PC-3 (cell line): ENCODE measurements at regions not wholly inside any gene's neighbourhood (a gene's known extent, or its start where the extent isn't known, plus 50 kb on each side); places are given as distances from the start of the nearest gene placed in this dataset.

Experiments
- ATAC-seq: fragments of 200-7000 bp; cut with Tn5 transposase; 2 replicates; pipeline ENCODE4 v1.9.1; 2020; ENCODE audit warnings: mild to moderate bottlenecking, moderate library complexity
- BruUV-seq: library from RNA; stranded (reverse); fragments of 400-500 nt; replicated peaks from 2 replicates; lab custom pipeline; 2021; lab: Mats Ljungman, UMichigan
- CTCF ChIA-PET: fragments of 300-600 bp; sonication (Branson Sonifier 250); formaldehyde crosslinking; loops from one replicate; lab custom pipeline; 2022; ENCODE audit warnings: antibody characterized with exemption; lab: Charles Lee
- POLR2A ChIA-PET: fragments of 300-600 bp; sonication (Branson Sonifier 250); formaldehyde crosslinking; loops from one replicate; lab custom pipeline; 2022; ENCODE audit warnings: antibody characterized with exemption; ENCODE audit not compliant: unreplicated experiment; lab: Charles Lee
- DNase-seq: peaks from one replicate; pipeline ENCODE4 v3.0.0-alpha.2; 2015
- H2AFZ ChIP-seq: fragments of 300-600 bp; sonication (generic); 2 replicates; pipeline ENCODE4 v1.6.0; 2016; ENCODE audit warnings: antibody characterized with exemption, low read length
- H3F3A ChIP-seq: fragments of 300-600 bp; sonication (generic); one replicate; pipeline ENCODE4 v1.6.0; 2017; ENCODE audit warnings: antibody characterized with exemption, low read length, control low read depth, mild to moderate bottlenecking; ENCODE audit not compliant: unreplicated experiment
- H3K27ac ChIP-seq: fragments of 300-600 bp; sonication (generic); 2 replicates; pipeline ENCODE4 v1.5.1; 2016; ENCODE audit warnings: mild to moderate bottlenecking, low read length
- H3K27me3 ChIP-seq: fragments of 300-600 bp; sonication (generic); 2 replicates; pipeline ENCODE4 v1.6.1; 2016; ENCODE audit warnings: low read length, mixed read lengths
- H3K36me3 ChIP-seq: fragments of 300-600 bp; sonication (generic); 2 replicates; pipeline ENCODE4 v1.6.1; 2016; ENCODE audit warnings: low read depth, mixed run types, low read length, mixed read lengths
- H3K4me1 ChIP-seq: fragments of 300-600 bp; sonication (generic); 2 replicates; pipeline ENCODE4 v1.5.1; 2016; ENCODE audit warnings: low read length; ENCODE audit not compliant: insufficient read depth
- H3K4me2 ChIP-seq: fragments of 300-600 bp; sonication (generic); 2 replicates; pipeline ENCODE4 v1.6.0; 2016; ENCODE audit warnings: low read length
- H3K4me3 ChIP-seq: fragments of 300-600 bp; sonication (generic); 2 replicates; pipeline ENCODE4 v1.5.1; 2016; ENCODE audit warnings: mild to moderate bottlenecking, low read length, mixed read lengths
- H3K79me2 ChIP-seq: fragments of 300-600 bp; sonication (generic); 2 replicates; pipeline ENCODE4 v1.6.1; 2017; ENCODE audit warnings: low read length, mixed read lengths
- H3K9ac ChIP-seq: fragments of 300-600 bp; sonication (generic); 2 replicates; pipeline ENCODE4 v1.6.0; 2016; ENCODE audit warnings: mild to moderate bottlenecking, low read length
- H3K9me2 ChIP-seq: fragments of 300-600 bp; sonication (generic); replicated peaks from 2 replicates; pipeline ENCODE4 v1.6.1; 2016; ENCODE audit warnings: mixed run types, low read length, mixed read lengths
- H3K9me3 ChIP-seq: fragments of 300-600 bp; sonication (generic); 2 replicates; pipeline ENCODE4 v1.6.1; 2016; ENCODE audit warnings: low read length, mixed read lengths
- H4K20me1 ChIP-seq: fragments of 300-600 bp; sonication (generic); 2 replicates; pipeline ENCODE4 v1.6.1; 2016; ENCODE audit warnings: low read length, mixed read lengths
- EZH2 ChIP-seq: fragments of 300-600 bp; sonication (generic); IDR thresholded peaks from one replicate; pipeline ENCODE4 v1.6.1; 2017; ENCODE audit warnings: antibody characterized with exemption, mild to moderate bottlenecking, low read length; ENCODE audit not compliant: unreplicated experiment
- EZH2phosphoT487 ChIP-seq: fragments of 300-600 bp; sonication (generic); IDR thresholded peaks from 2 replicates; pipeline ENCODE4 v1.6.1; 2018; ENCODE audit warnings: mild to moderate bottlenecking, antibody characterized with exemption, low read length, borderline replicate concordance
- intact Hi-C: fragments of 100-400 bp; cut with micrococcal nuclease; formaldehyde crosslinking; loops from 2 replicates; pipeline ENCODE4 v1.9.0; 2023
- TF ChIP-seq, protein P1 (sequence below): fragments of 300-600 bp; sonication (generic); conservative IDR thresholded peaks from 2 replicates; pipeline ENCODE4 v1.5.1; 2017; ENCODE audit warnings: antibody characterized with exemption, low read depth, mild to moderate bottlenecking, low read length

DNA sequence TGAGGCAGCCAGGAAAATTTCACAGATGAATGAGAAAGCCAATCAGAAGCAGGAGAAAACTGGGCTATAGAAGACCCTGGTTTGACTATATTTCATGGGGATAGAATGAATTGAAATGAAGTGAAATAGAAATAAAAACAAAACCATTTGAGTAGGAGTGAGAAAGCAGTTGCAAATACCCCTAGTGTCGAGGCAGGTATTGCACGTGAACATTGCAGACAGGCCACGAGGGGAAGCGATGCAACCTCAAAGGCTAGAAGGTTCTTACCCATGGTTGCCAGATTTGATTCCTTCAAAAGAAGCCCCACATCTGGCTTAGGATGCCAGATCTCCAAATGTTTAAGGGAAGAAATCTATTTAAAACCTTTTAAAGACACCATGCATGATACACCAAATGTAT lies 648.9 kb downstream of the VRK1 start:
- H3K4me1 ChIP-seq = no peaks in the 10 kb centered on the region
- no peaks in the 10 kb centered on the region for H3K9me3 ChIP-seq
- H2AFZ ChIP-seq = no peak overlapping the region
- H3K9me2 ChIP-seq = no peaks in the 10 kb centered on the region
- CTCF ChIA-PET = no interaction called here
- intact Hi-C loops = no loop called here
- H3K9ac ChIP-seq = no peak overlapping the region
- no TSS peak for BruUV-seq
- POLR2A ChIA-PET = no interaction called here
- DNase-seq = no peak
- no peak for TF ChIP-seq EZH2phosphoT487
- TF ChIP-seq, protein P1, sequence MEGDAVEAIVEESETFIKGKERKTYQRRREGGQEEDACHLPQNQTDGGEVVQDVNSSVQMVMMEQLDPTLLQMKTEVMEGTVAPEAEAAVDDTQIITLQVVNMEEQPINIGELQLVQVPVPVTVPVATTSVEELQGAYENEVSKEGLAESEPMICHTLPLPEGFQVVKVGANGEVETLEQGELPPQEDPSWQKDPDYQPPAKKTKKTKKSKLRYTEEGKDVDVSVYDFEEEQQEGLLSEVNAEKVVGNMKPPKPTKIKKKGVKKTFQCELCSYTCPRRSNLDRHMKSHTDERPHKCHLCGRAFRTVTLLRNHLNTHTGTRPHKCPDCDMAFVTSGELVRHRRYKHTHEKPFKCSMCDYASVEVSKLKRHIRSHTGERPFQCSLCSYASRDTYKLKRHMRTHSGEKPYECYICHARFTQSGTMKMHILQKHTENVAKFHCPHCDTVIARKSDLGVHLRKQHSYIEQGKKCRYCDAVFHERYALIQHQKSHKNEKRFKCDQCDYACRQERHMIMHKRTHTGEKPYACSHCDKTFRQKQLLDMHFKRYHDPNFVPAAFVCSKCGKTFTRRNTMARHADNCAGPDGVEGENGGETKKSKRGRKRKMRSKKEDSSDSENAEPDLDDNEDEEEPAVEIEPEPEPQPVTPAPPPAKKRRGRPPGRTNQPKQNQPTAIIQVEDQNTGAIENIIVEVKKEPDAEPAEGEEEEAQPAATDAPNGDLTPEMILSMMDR = 0 out of 2 replicates have a peak, but pooled peaks have one; percentile 14
- no peak for TF ChIP-seq EZH2
- peaks cover 68% of the 10 kb centered on the region for H3K27me3 ChIP-seq
- H3K36me3 ChIP-seq = no peaks in the 10 kb centered on the region
- no peak overlapping the region for H3K27ac ChIP-seq
- ATAC-seq = no peak
- no peaks in the 10 kb centered on the region for H4K20me1 ChIP-seq
- H3K4me3 ChIP-seq = no peak overlapping the region
- no peaks in the 10 kb centered on the region for H3K79me2 ChIP-seq
- H3F3A ChIP-seq = no peaks in the 10 kb centered on the region
- H3K4me2 ChIP-seq = no peak overlapping the region

DNA sequence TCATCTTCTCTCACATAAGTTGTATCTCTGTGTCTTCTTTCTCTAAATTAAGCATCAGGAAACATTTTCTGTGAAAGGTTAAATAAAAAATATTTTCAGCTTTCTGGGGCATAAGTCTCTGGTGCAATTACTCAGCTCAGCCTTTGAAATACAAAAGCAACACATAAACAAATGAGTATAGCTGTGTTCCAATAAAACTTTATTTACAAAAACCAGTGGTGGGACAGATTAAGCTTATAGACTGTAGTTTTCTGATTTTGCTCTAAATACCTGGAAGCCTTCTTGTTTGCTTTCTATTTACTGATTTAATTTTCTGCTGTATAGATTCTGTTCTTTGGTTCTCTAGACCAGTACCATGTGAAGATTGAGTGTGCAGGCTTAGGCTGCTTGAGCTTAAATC lies 655.1 kb downstream of the VRK1 start:
- CTCF ChIA-PET = no interaction called here

DNA sequence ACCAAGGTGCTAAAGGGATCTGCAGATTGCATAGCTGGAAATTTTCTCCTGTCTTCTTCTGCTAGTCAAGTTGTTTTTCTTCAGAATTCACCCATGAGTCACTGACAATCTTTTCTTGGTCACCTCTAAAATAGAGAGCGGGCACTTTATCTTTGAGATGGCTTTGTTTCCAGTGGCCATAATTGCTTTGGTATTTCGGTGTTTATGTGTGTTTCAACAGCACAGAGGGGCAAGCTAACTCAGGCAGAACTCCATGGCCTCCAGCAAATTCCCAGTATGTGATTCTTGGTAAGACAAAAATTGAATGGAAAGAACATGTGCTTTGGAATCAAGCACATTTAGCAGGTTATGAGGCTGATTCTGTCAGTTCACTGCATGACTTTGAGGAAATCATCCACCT lies 656.8 kb downstream of the VRK1 start:
- no peak overlapping the region for H2AFZ ChIP-seq
- H3K9ac ChIP-seq = no peak overlapping the region
- no peaks in the 10 kb centered on the region for H3F3A ChIP-seq
- no peaks in the 10 kb centered on the region for H4K20me1 ChIP-seq
- H3K9me2 ChIP-seq = no peaks in the 10 kb centered on the region
- DNase-seq (no peak), ATAC-seq (no peak)
- intact Hi-C loops = no loop called here
- no peak overlapping the region for H3K4me3 ChIP-seq
- H3K27ac ChIP-seq = no peak overlapping the region
- no TSS peak for BruUV-seq
- H3K36me3 ChIP-seq = no peaks in the 10 kb centered on the region
- TF ChIP-seq EZH2phosphoT487 (no peak), EZH2 (no peak)
- TF ChIP-seq, protein P1 = no peak
- POLR2A ChIA-PET = no interaction called here
- peaks cover 40% of the 10 kb centered on the region for H3K27me3 ChIP-seq
- no peak overlapping the region for H3K4me2 ChIP-seq
- H3K4me1 ChIP-seq = no peaks in the 10 kb centered on the region; the same call in 1 of the 2 replicates
- H3K79me2 ChIP-seq = no peaks in the 10 kb centered on the region
- no peaks in the 10 kb centered on the region for H3K9me3 ChIP-seq
- CTCF ChIA-PET = no interaction called here

More for the DNA sequence above, 655.1 kb downstream of the VRK1 start:
- no peak for TF ChIP-seq EZH2phosphoT487
- TF ChIP-seq, protein P1 = no peak
- TF ChIP-seq EZH2 = no peak
- H3K9ac ChIP-seq = no peak overlapping the region
- no peak for ATAC-seq
- H3K79me2 ChIP-seq = no peaks in the 10 kb centered on the region
- no peak overlapping the region for H2AFZ ChIP-seq
- H3K36me3 ChIP-seq = no peaks in the 10 kb centered on the region
- POLR2A ChIA-PET = no interaction called here
- BruUV-seq = no TSS peak
- H3K27me3 ChIP-seq = peaks cover 34% of the 10 kb centered on the region
- no peaks in the 10 kb centered on the region for H3K9me3 ChIP-seq
- H3K4me3 ChIP-seq = no peak overlapping the region
- no peaks in the 10 kb centered on the region; the same call in 1 of the 2 replicates for H3K4me1 ChIP-seq
- H3F3A ChIP-seq = no peaks in the 10 kb centered on the region
- H3K27ac ChIP-seq = no peak overlapping the region
- no peaks in the 10 kb centered on the region for H3K9me2 ChIP-seq
- H3K4me2 ChIP-seq = no peak overlapping the region
- intact Hi-C loops = no loop called here
- no peak for DNase-seq
- H4K20me1 ChIP-seq = no peaks in the 10 kb centered on the region
